ENCODE measurements at regions not wholly inside any gene's neighbourhood (a gene's known extent, or its start where the extent isn't known, plus 50 kb on each side); places are given as distances from the start of the nearest gene placed in this dataset.

DNA sequence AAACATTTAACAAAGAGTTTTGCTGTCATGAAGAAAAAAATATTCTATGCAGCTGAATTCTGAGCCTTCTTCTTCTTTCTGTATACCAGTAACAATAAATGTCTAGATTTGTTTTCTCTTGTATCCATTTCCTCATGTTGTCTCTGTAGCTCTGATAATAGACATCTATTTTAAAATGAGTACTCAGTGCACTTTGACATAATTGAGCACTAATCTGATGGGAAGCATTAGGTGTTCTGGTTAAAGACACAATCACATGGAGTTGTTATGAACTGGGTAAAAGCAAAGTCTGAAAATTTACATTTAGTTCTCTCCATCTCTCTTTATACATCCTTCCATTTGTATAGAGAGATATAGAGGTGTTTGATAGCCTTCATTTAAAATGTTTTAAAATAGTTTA is 230.0 kb downstream of the BCHE start:
- Histone ChIP-seq H3K79me2 (ENCODE audit: insufficient read depth, low read length) (no peaks in the 10 kb centered on the region), H3K4me1 (ENCODE audit: insufficient read depth, low read length) (no peaks in the 10 kb centered on the region), H3K4me3 (replicated peaks in 1 of 3; ENCODE audit: insufficient read depth in 1 of 3, low read depth in 2 of 3, low read length in 3 of 3) (no peak overlapping the region), H4K20me1 (ENCODE audit: insufficient read depth, low read length) (no peaks in the 10 kb centered on the region), H3K4me2 (ENCODE audit: low read depth, low read length) (no peak overlapping the region), H3K9me3 (ENCODE audit: low read length) (no peaks in the 10 kb centered on the region), H3K27ac (ENCODE audit: extremely low read length, insufficient read depth, low read length) (no peak overlapping the region), H3K27me3 (ENCODE audit: control insufficient read depth in 1 of 2, insufficient read depth in 2 of 2, low read length in 2 of 2) (no peaks in the 10 kb centered on the region), H3K9ac (ENCODE audit: insufficient read depth, low read depth, low read length) (no peak overlapping the region), H3K36me3 (replicated peaks in 1 of 2; ENCODE audit: control insufficient read depth in 1 of 2, insufficient read depth in 2 of 2, low read length in 2 of 2) (no peaks in the 10 kb centered on the region), H2AFZ (ENCODE audit: low read length) (no peak overlapping the region)
- ChIA-PET CTCF (ENCODE audit: low intra/inter-chr PET ratio, low total read pairs) (no interaction called here), POLR2A (no interaction called here)
- intact Hi-C loops (cut with micrococcal nuclease; ENCODE audit: unreplicated experiment): no loop called here
- DNase-seq (ENCODE audit: low spot score) (no peak), FAIRE-seq (no peak), ATAC-seq (no peak)
- TF ChIP-seq, protein P1, sequence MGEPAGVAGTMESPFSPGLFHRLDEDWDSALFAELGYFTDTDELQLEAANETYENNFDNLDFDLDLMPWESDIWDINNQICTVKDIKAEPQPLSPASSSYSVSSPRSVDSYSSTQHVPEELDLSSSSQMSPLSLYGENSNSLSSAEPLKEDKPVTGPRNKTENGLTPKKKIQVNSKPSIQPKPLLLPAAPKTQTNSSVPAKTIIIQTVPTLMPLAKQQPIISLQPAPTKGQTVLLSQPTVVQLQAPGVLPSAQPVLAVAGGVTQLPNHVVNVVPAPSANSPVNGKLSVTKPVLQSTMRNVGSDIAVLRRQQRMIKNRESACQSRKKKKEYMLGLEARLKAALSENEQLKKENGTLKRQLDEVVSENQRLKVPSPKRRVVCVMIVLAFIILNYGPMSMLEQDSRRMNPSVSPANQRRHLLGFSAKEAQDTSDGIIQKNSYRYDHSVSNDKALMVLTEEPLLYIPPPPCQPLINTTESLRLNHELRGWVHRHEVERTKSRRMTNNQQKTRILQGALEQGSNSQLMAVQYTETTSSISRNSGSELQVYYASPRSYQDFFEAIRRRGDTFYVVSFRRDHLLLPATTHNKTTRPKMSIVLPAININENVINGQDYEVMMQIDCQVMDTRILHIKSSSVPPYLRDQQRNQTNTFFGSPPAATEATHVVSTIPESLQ (CRISPR knock-in tag; conservative IDR thresholded peaks at IDR 0.05): no peak
- TF ChIP-seq ELF1 (CRISPR knock-in tag; IDR thresholded peaks at IDR 0.05) (no peak), NR2F6 (IDR thresholded peaks at IDR 0.05) (no peak), NR2F6 (CRISPR knock-in tag; IDR thresholded peaks at IDR 0.05) (no peak), DR1 (CRISPR knock-in tag; IDR thresholded peaks at IDR 0.05) (no peak), SMC3 (IDR thresholded peaks at IDR 0.05; ENCODE audit: low read length) (no peak), HMG20B (CRISPR knock-in tag; conservative IDR thresholded peaks at IDR 0.05) (no peak), ZNF430 (CRISPR knock-in tag; IDR thresholded peaks at IDR 0.05) (no peak)
- TF ChIP-seq, protein P2, sequence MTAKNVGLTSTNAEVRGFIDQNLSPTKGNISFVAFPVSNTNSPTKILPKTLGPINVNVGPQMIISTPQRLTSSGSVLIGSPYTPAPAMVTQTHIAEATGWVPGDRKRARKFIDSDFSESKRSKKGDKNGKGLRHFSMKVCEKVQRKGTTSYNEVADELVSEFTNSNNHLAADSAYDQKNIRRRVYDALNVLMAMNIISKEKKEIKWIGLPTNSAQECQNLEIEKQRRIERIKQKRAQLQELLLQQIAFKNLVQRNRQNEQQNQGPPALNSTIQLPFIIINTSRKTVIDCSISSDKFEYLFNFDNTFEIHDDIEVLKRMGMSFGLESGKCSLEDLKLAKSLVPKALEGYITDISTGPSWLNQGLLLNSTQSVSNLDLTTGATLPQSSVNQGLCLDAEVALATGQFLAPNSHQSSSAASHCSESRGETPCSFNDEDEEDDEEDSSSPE (CRISPR knock-in tag; IDR thresholded peaks at IDR 0.05): no peak
- TF ChIP-seq, protein P3, sequence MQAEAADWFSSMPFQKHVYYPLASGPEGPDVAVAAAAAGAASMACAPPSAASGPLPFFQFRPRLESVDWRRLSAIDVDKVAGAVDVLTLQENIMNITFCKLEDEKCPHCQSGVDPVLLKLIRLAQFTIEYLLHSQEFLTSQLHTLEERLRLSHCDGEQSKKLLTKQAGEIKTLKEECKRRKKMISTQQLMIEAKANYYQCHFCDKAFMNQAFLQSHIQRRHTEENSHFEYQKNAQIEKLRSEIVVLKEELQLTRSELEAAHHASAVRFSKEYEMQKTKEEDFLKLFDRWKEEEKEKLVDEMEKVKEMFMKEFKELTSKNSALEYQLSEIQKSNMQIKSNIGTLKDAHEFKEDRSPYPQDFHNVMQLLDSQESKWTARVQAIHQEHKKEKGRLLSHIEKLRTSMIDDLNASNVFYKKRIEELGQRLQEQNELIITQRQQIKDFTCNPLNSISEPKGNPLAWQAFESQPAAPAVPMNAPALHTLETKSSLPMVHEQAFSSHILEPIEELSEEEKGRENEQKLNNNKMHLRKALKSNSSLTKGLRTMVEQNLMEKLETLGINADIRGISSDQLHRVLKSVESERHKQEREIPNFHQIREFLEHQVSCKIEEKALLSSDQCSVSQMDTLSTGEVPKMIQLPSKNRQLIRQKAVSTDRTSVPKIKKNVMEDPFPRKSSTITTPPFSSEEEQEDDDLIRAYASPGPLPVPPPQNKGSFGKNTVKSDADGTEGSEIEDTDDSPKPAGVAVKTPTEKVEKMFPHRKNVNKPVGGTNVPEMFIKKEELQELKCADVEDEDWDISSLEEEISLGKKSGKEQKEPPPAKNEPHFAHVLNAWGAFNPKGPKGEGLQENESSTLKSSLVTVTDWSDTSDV (CRISPR knock-in tag; IDR thresholded peaks at IDR 0.05): no peak
- in situ Hi-C loops (cut with HindIII; ENCODE audit: extremely low pct_ligation_motif_present, low pct_unique_long_range_greater_than_20kb): no loop called here
- BruUV-seq (replicated peaks): no TSS peak
